Ovary (tissue), 3 donors: ENCODE measurements at regions not wholly inside any gene's neighbourhood (a gene's known extent, or its start where the extent isn't known, plus 50 kb on each side); places are given as distances from the start of the nearest gene placed in this dataset.

ENCODE experiments used
- POLR2A ChIP-seq: fragments of 450-650 bp; IDR thresholded peaks from one replicate; pipeline ENCODE4 v1.6.1; 2017; ENCODE audit warnings: antibody characterized with exemption, mild to moderate bottlenecking, moderate library complexity
- TF ChIP-seq, protein P1 (sequence below), 3 donors: fragments of 450-650 bp in 2 of 3; fragments of 200-600 bp in 1 of 3; IDR thresholded peaks; one replicate each; pipeline versions ENCODE4 v1.5.1 to v1.8.0; 2016 to 2022; ENCODE audit warnings: antibody characterized with exemption in 3 of 3, mild to moderate bottlenecking in 1 of 3
- donor health status: DM: no; HTN: no; CAD: no.

- TF ChIP-seq, protein P1, sequence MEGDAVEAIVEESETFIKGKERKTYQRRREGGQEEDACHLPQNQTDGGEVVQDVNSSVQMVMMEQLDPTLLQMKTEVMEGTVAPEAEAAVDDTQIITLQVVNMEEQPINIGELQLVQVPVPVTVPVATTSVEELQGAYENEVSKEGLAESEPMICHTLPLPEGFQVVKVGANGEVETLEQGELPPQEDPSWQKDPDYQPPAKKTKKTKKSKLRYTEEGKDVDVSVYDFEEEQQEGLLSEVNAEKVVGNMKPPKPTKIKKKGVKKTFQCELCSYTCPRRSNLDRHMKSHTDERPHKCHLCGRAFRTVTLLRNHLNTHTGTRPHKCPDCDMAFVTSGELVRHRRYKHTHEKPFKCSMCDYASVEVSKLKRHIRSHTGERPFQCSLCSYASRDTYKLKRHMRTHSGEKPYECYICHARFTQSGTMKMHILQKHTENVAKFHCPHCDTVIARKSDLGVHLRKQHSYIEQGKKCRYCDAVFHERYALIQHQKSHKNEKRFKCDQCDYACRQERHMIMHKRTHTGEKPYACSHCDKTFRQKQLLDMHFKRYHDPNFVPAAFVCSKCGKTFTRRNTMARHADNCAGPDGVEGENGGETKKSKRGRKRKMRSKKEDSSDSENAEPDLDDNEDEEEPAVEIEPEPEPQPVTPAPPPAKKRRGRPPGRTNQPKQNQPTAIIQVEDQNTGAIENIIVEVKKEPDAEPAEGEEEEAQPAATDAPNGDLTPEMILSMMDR (IDR thresholded peaks at IDR 0.05) = no peak
- TF ChIP-seq POLR2A = no peak
Observed at GRCh38 chr17:17424552-17424951, 52.2 kb upstream of the MED9 start.
